ENCODE measurements at regions not wholly inside any gene's neighbourhood (a gene's known extent, or its start where the extent isn't known, plus 50 kb on each side); places are given as distances from the start of the nearest gene placed in this dataset.

- H3K27me3 Mint-ChIP-seq (ENCODE audit: low read depth), result no peaks in the 10 kb centered on the region
- no peak overlapping the region for H4K5ac ChIP-seq (ENCODE audit: insufficient read length, low read depth, low read length)
- no peak overlapping the region for H3K4ac ChIP-seq (ENCODE audit: low read depth, low read length)
- no peak overlapping the region for H3T11ph ChIP-seq (ENCODE audit: low read length)
- no peak for TF ChIP-seq CTCF (conservative IDR thresholded peaks at IDR 0.05)
- peaks cover 0 to 3% of the 10 kb centered on the region in 2 experiments; a peak in 1 of 4 replicates for H3K4me1 Mint-ChIP-seq
- WGBS (ENCODE audit: extremely low coverage, insufficient read length, low lambda C conversion rate), result no CpG with 5 or more reads among the region's 1 CpG
- H2BK12ac ChIP-seq (ENCODE audit: insufficient read length, low read depth, low read length), result no peak overlapping the region
- H3K4me3 Mint-ChIP-seq, result no peak overlapping the region
- no peaks in the 10 kb centered on the region for H3K27me3 ChIP-seq (ENCODE audit: insufficient read depth, low read length)
- no peaks in the 10 kb centered on the region for H3K79me2 ChIP-seq (ENCODE audit: insufficient read depth, low read length)
- no peak overlapping the region for H2BK20ac ChIP-seq (ENCODE audit: low read depth, low read length, poor library complexity, severe bottlenecking)
- no peak overlapping the region for H4K91ac ChIP-seq (ENCODE audit: insufficient read length, low read depth, low read length)
- H3K4me2 ChIP-seq (ENCODE audit: insufficient read depth, insufficient read length, low read length), result no peak overlapping the region
- no peak overlapping the region for H3K9ac ChIP-seq (ENCODE audit: extremely low read depth, insufficient read length, low read length)
- no peak overlapping the region for H2AFZ ChIP-seq (ENCODE audit: low read length)
- H3K36me3 Mint-ChIP-seq (ENCODE audit: insufficient read depth in 1 of 3, low read depth in 3 of 3), result no peaks in the 10 kb centered on the region
- no peak overlapping the region for H2AK5ac ChIP-seq (ENCODE audit: insufficient read length, low read length)
- H4K8ac ChIP-seq (replicated peaks; ENCODE audit: insufficient read length, low read depth, low read length), result no peak overlapping the region
- no peak overlapping the region for H2BK120ac ChIP-seq (ENCODE audit: low read depth, low read length, poor library complexity, severe bottlenecking)
- H3K79me1 ChIP-seq (ENCODE audit: insufficient read depth, low read depth, low read length, poor library complexity, severe bottlenecking), result no peaks in the 10 kb centered on the region
- no peaks in the 10 kb centered on the region for H3K9me3 Mint-ChIP-seq
- no peak overlapping the region for H3K14ac ChIP-seq (ENCODE audit: insufficient read depth, low read length)
- no peak overlapping the region for H3K18ac ChIP-seq (ENCODE audit: insufficient read length, low read depth, low read length)
- H2BK15ac ChIP-seq (ENCODE audit: low read depth, low read length), result no peak overlapping the region
- H3K27ac Mint-ChIP-seq, result no peak overlapping the region
- no peaks in the 10 kb centered on the region for H3K9me3 ChIP-seq (ENCODE audit: control insufficient read depth, low read depth, low read length)
- no peak overlapping the region for H3K56ac ChIP-seq (ENCODE audit: insufficient read length, low read depth, low read length)
- H3K4me1 ChIP-seq (ENCODE audit: insufficient read depth, low read length), result no peaks in the 10 kb centered on the region
- no peak overlapping the region for H3K27ac ChIP-seq (ENCODE audit: insufficient read length, low read depth, low read length)
- no peaks in the 10 kb centered on the region for H4K20me1 ChIP-seq (ENCODE audit: control insufficient read depth, insufficient read depth, insufficient read length)
- H2BK5ac ChIP-seq (ENCODE audit: insufficient read length, low read length), result no peak overlapping the region
- H3K23me2 ChIP-seq (ENCODE audit: insufficient read length, low read depth, low read length, poor library complexity, severe bottlenecking), result no peaks in the 10 kb centered on the region
- no peak overlapping the region for H3K23ac ChIP-seq (ENCODE audit: insufficient read length, low read depth, low read length)
- DNase-seq, result no peak
Measured at GRCh38 chr9:28203036-28203435, 629.8 kb upstream of the C9orf72 start.

Measured in H9 (cell line).